ENCODE measurements at regions not wholly inside any gene's neighbourhood (a gene's known extent, or its start where the extent isn't known, plus 50 kb on each side); places are given as distances from the start of the nearest gene placed in this dataset.
"Not testable (repeated sequence)": the region's sequence is repeated elsewhere in the genome, so short reads cannot be mapped to it uniquely, and the experiment has no call there.

DNA sequence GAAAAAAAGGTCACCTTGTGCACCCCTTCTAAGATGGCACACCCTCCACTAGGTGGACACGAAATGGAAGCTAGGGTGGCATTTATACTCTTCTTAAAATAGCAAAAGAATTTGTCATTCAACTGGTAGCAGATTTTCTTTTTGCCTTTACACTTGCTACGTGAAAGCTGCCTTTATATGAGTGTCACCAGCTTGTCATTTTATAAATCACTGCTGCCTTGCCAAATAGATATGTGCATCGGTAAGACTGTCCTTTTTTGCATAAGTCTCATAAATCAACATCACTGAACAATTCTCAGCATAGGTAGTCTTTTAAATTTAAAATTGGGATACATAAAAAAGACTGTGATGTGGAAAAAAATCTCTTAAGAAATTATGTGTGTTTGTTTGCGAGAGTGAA, 764.1 kb downstream of the TDRD15 start:
- ChIA-PET POLR2A (ENCODE audit: low non-redundant PET) (no interaction called here), CTCF (no interaction called here)
- no peak overlapping the region for H3K27ac ChIP-seq
- DNase-seq (ENCODE audit: low spot score): no peak
- TF ChIP-seq, protein P1, sequence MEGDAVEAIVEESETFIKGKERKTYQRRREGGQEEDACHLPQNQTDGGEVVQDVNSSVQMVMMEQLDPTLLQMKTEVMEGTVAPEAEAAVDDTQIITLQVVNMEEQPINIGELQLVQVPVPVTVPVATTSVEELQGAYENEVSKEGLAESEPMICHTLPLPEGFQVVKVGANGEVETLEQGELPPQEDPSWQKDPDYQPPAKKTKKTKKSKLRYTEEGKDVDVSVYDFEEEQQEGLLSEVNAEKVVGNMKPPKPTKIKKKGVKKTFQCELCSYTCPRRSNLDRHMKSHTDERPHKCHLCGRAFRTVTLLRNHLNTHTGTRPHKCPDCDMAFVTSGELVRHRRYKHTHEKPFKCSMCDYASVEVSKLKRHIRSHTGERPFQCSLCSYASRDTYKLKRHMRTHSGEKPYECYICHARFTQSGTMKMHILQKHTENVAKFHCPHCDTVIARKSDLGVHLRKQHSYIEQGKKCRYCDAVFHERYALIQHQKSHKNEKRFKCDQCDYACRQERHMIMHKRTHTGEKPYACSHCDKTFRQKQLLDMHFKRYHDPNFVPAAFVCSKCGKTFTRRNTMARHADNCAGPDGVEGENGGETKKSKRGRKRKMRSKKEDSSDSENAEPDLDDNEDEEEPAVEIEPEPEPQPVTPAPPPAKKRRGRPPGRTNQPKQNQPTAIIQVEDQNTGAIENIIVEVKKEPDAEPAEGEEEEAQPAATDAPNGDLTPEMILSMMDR (conservative IDR thresholded peaks at IDR 0.05; ENCODE audit: low read depth): no peak

DNA sequence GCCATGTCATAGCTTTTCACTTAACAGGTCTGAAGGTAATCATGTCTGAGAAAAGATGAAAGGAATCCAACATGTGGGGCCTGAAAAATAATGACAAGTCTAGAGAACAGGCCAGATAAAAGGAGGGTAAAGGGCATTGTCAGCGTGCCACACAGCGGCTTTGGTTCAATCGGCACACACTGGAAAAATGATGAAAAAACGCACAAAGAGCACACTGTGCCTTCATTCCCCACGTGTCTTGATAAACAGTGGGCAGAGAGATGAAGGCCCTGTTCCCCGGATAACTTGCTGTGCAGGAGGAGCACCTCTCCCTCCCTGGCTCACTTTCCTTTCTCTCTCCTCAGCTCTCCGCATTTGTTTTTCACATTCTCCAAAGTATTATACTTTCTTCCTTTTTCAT, 766.3 kb downstream of the TDRD15 start:
- CTCF ChIA-PET: no interaction called here
- H3K27ac ChIP-seq: no peak overlapping the region
- TF ChIP-seq, protein P1 (conservative IDR thresholded peaks at IDR 0.05; ENCODE audit: low read depth): no peak
- no peak for DNase-seq (ENCODE audit: low spot score)
- POLR2A ChIA-PET (ENCODE audit: low non-redundant PET): no interaction called here

DNA sequence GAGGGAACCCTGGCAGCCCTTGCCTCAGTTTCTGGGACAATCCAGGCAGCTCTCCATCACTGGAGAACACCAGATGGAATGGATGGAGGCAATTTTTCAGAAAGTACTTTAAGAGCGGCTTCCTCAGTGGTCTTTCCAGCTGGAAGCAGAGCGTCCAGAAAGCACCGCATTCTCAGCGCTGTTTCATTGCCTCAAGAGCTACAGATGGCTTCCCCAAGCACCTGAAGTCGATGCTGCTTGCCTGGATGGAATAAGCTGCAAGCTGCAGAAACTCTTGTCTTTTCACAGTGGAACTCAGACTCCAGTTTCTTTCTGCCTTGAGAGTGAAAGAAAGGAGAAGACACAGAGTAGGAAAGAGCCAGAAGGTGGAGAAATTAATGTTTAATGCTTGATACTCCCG, 766.9 kb downstream of the TDRD15 start:
- TF ChIP-seq, protein P1 (conservative IDR thresholded peaks at IDR 0.05; ENCODE audit: low read depth): no peak
- ChIA-PET CTCF (no interaction called here), POLR2A (ENCODE audit: low non-redundant PET) (no interaction called here)
- no peak overlapping the region for H3K27ac ChIP-seq
- DNase-seq (ENCODE audit: low spot score): no peak

DNA sequence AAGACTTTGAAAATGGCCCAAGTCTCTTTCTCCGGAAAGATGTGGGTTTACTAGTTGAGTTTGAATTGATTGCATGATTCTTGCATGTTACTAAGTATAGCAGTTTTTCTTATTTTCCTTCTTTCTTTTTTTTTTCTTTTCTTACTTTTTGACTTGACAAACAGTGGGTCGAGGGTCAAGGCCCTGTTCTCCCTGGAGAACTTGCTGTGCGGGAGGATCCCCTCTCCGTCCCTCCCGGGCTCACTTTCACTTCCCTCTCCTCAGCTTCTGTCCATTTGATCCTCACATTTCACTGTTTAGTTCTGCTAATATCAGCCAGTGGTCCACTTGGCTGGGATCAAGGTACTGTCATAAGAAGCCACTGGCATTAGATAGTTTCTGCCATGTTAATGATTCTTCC, 767.4 kb downstream of the TDRD15 start:
- TF ChIP-seq, protein P1 (conservative IDR thresholded peaks at IDR 0.05; ENCODE audit: low read depth): no peak
- ChIA-PET POLR2A (ENCODE audit: low non-redundant PET) (no interaction called here), CTCF (no interaction called here)
- H3K27ac ChIP-seq: no peak overlapping the region
- no peak for DNase-seq (ENCODE audit: low spot score)

DNA sequence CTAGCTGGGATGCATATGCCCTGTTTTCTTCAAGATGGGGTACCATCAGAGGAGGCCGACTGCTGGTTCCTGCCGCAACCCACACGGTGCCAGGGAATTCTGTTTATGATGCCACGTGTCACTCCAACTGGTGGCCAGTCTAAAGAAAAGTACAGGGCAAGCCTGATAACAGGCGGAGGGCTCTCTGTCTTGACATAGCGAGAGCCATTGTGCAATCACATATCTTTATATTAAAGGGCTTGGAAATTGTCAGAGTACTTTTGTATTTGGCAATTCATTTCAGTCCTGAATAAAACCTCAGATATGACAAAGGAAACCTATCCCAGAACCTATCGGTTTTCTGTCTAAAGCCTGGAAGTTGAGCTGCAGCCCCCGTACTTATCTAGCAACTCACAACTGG, 768.4 kb downstream of the TDRD15 start:
- ChIA-PET POLR2A (ENCODE audit: low non-redundant PET) (no interaction called here), CTCF (no interaction called here)
- TF ChIP-seq, protein P1 (conservative IDR thresholded peaks at IDR 0.05; ENCODE audit: low read depth): no peak
- no peak overlapping the region for H3K27ac ChIP-seq
- no peak for DNase-seq (ENCODE audit: low spot score)

DNA sequence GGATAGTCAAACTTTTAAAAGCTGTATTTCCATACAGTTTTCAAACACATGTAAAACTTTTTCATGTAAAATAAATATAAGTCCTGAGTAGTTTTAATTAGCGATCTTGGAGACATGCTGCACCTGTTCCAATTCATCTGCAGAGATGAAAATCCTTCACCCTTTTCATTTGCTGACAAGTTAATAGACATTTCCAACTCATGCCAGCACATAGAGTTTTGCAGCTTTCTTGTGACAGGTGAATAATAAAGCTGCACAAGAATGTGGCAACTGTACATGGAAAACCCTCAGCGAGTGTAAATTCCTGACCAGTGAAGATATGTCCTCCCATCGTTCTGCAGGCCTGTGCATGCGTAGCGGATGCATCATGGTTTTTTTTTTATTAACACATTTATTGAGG, 771.4 kb downstream of the TDRD15 start:
- no peak for DNase-seq (ENCODE audit: low spot score)
- ChIA-PET POLR2A (ENCODE audit: low non-redundant PET) (no interaction called here), CTCF (no interaction called here)
- TF ChIP-seq, protein P1 (conservative IDR thresholded peaks at IDR 0.05; ENCODE audit: low read depth): no peak
- H3K27ac ChIP-seq: no peak overlapping the region

DNA sequence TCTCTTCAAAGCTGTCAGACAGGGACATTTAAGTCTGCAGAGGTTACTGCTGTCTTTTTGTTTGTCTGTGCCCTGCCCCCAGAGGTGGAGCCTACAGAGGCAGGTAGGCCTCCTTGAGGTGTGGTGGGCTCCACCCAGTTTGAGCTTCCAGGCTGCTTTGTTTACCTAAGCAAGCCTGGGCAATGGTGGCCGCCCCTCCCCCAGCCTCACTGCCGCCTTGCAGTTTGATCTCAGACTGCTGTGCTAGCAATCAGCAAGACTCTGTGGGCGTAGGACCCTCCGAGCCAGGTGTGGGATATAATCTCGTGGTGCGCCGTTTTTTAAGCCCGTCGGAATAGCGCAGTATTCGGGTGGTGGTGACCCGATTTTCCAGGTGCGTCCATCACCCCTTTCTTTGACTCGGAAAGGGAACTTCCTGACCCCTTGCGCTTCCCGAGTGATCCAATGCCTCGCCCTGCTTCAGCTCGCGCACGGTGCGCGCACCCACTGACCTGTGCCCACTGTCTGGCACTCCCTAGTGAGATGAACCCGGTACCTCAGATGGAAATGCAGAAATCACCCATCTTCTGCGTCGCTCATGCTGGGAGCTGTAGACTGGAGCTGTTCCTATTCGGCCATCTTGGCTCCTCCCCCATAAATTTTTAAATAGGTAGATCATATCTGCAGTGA, 785.1 kb downstream of the TDRD15 start:
- CTCF ChIA-PET; DNase-seq (ENCODE audit: low spot score); POLR2A ChIA-PET (ENCODE audit: low non-redundant PET); H3K27ac ChIP-seq: not testable (repeated sequence)
